Iris pigment epithelial cell (primary cell): ENCODE measurements at regions not wholly inside any gene's neighbourhood (a gene's known extent, or its start where the extent isn't known, plus 50 kb on each side); places are given as distances from the start of the nearest gene placed in this dataset.

ENCODE experiments used
- DNase-seq: peaks from one replicate; pipeline ENCODE4 v3.0.0-alpha.2; 2011; ENCODE audit warnings: low read depth

- DNase-seq, result no peak
These were observed 220.7 kb upstream of the SRRM4 start for GRCh38 chr12:118760623-118761022.

- DNase-seq, result no peak
These were observed 218.1 kb upstream of the SRRM4 start for GRCh38 chr12:118763234-118763633.

- DNase-seq, result no peak
These were observed 207.2 kb upstream of the SRRM4 start for GRCh38 chr12:118773956-118774723.

- DNase-seq, result no peak
These were observed 203.8 kb upstream of the SRRM4 start for GRCh38 chr12:118777504-118777903.

- DNase-seq, result no peak
These were observed 203.3 kb upstream of the SRRM4 start for GRCh38 chr12:118778077-118778476.

- no peak for DNase-seq
These were observed 200.4 kb upstream of the SRRM4 start for GRCh38 chr12:118780939-118781338.

GRCh38 chr12:118781692-118782091 lies 199.6 kb upstream of the SRRM4 start:
- no peak for DNase-seq

GRCh38 chr12:118783703-118784102 lies 197.6 kb upstream of the SRRM4 start:
- no peak for DNase-seq

- no peak for DNase-seq
These were observed 190.8 kb upstream of the SRRM4 start for GRCh38 chr12:118790578-118790977.

GRCh38 chr12:118813778-118814357 lies 167.5 kb upstream of the SRRM4 start:
- DNase-seq, result no peak

GRCh38 chr12:118816296-118816695 lies 165.0 kb upstream of the SRRM4 start:
- no peak for DNase-seq

GRCh38 chr12:118821386-118821925 lies 159.9 kb upstream of the SRRM4 start:
- no peak for DNase-seq

- no peak for DNase-seq
These were observed 158.8 kb upstream of the SRRM4 start for GRCh38 chr12:118822512-118822911.

- no peak for DNase-seq
These were observed 154.3 kb upstream of the SRRM4 start for GRCh38 chr12:118827047-118827446.

- no peak for DNase-seq
These were observed 153.7 kb upstream of the SRRM4 start for GRCh38 chr12:118827606-118828005.

- DNase-seq, result no peak
These were observed 151.0 kb upstream of the SRRM4 start for GRCh38 chr12:118830296-118830695.

- no peak for DNase-seq
These were observed 145.4 kb upstream of the SRRM4 start for GRCh38 chr12:118835926-118836325.

GRCh38 chr12:118840399-118840798 lies 140.9 kb upstream of the SRRM4 start:
- DNase-seq, result no peak

- no peak for DNase-seq
These were observed 140.5 kb upstream of the SRRM4 start for GRCh38 chr12:118840878-118841277.

- DNase-seq, result no peak
These were observed 139.8 kb upstream of the SRRM4 start for GRCh38 chr12:118841588-118841987.

GRCh38 chr12:118842866-118843265 lies 138.5 kb upstream of the SRRM4 start:
- no peak for DNase-seq

- DNase-seq, result no peak
These were observed 134.9 kb upstream of the SRRM4 start for GRCh38 chr12:118846416-118846815.

GRCh38 chr12:118850244-118850825 lies 131.0 kb upstream of the SRRM4 start:
- DNase-seq, result no peak
